Myocyte (in vitro differentiated cells): ENCODE measurements at regions not wholly inside any gene's neighbourhood (a gene's known extent, or its start where the extent isn't known, plus 50 kb on each side); places are given as distances from the start of the nearest gene placed in this dataset.
"Not testable (repeated sequence)": the region's sequence is repeated elsewhere in the genome, so short reads cannot be mapped to it uniquely, and the experiment has no call there.

ENCODE experiments used
- DNase-seq: peaks from one replicate; pipeline ENCODE4 v3.0.0-alpha.2; 2012; ENCODE audit warnings: low read depth

- DNase-seq = peak; percentile 18
Measured at GRCh38 chrY:12359867-12360266, 341.2 kb upstream of the USP9Y start.

GRCh38 chrY:12360496-12360895 is 340.5 kb upstream of the USP9Y start:
- DNase-seq = no peak

- no peak for DNase-seq
Measured at GRCh38 chrY:12365311-12365910, 335.6 kb upstream of the USP9Y start.

- not testable (repeated sequence) for DNase-seq
Measured at GRCh38 chrY:12374588-12374987, 326.4 kb upstream of the USP9Y start.

GRCh38 chrY:12391655-12392559 is 309.1 kb upstream of the USP9Y start:
- not testable (repeated sequence) for DNase-seq

- DNase-seq = no peak
Measured at GRCh38 chrY:12393190-12393589, 307.8 kb upstream of the USP9Y start.

- not testable (repeated sequence) for DNase-seq
Measured at GRCh38 chrY:12395381-12396120, 305.5 kb upstream of the USP9Y start.

- no peak for DNase-seq
Measured at GRCh38 chrY:12403916-12404315, 297.1 kb upstream of the USP9Y start.

- DNase-seq = peak; percentile 51
Measured at GRCh38 chrY:12408236-12408635, 292.8 kb upstream of the USP9Y start.

- no peak for DNase-seq
Measured at GRCh38 chrY:12410696-12411095, 290.3 kb upstream of the USP9Y start.

- DNase-seq = peak; percentile 10
Measured at GRCh38 chrY:12421072-12421787, 279.8 kb upstream of the USP9Y start.

- DNase-seq = no peak
Measured at GRCh38 chrY:12421788-12422124, 279.3 kb upstream of the USP9Y start.

- DNase-seq = no peak
Measured at GRCh38 chrY:12422536-12422935, 278.5 kb upstream of the USP9Y start.

- DNase-seq = no peak
Measured at GRCh38 chrY:12423416-12424252, 277.4 kb upstream of the USP9Y start.

- no peak for DNase-seq
Measured at GRCh38 chrY:12425506-12425905, 275.5 kb upstream of the USP9Y start.

GRCh38 chrY:12427361-12427760 is 273.7 kb upstream of the USP9Y start:
- no peak for DNase-seq

GRCh38 chrY:12431546-12431945 is 269.5 kb upstream of the USP9Y start:
- no peak for DNase-seq

- not testable (repeated sequence) for DNase-seq
Measured at GRCh38 chrY:12438823-12439222, 262.2 kb upstream of the USP9Y start.

GRCh38 chrY:12444200-12444599 is 256.8 kb upstream of the USP9Y start:
- DNase-seq = no peak

- DNase-seq = peak; percentile 73
Measured at GRCh38 chrY:12446486-12447265, 254.4 kb upstream of the USP9Y start.
